Kidney (tissue), 13 donors: ENCODE measurements at regions not wholly inside any gene's neighbourhood (a gene's known extent, or its start where the extent isn't known, plus 50 kb on each side); places are given as distances from the start of the nearest gene placed in this dataset.

Experiments
- DNase-seq, 5 donors: peaks; one replicate each; pipeline ENCODE4 v3.0.0-alpha.2; 2013 to 2020
- FAIRE-seq: peaks from 2 replicates; lab custom pipeline; 2012; peaks lifted over from hg19 to GRCh38; lab: Jason Lieb, UNC
- H3K27ac ChIP-seq, 2 donors: one replicate each; pipeline ENCODE4 v1.7.0; 2013; ENCODE audit warnings: low read depth in 2 of 2, low read length in 2 of 2, inconsistent platforms in 1 of 2
- H3K27me3 ChIP-seq: one replicate; pipeline ENCODE4 v1.7.1; 2013; ENCODE audit warnings: low read length, inconsistent platforms; ENCODE audit not compliant: control insufficient read depth, insufficient read depth
- H3K36me3 ChIP-seq, 3 donors: one replicate each; pipeline versions ENCODE4 v1.7.0 to v1.7.1; 2013; ENCODE audit warnings: low read length in 3 of 3, control low read depth in 1 of 3, inconsistent platforms in 1 of 3; ENCODE audit not compliant: insufficient read depth in 3 of 3, control insufficient read depth in 2 of 3
- H3K4me1 ChIP-seq, 3 donors: one replicate each; pipeline versions ENCODE4 v1.7.0 to v1.7.1; 2013; ENCODE audit warnings: low read length in 3 of 3, inconsistent platforms in 1 of 3, low read depth in 1 of 3; ENCODE audit not compliant: control insufficient read depth in 2 of 3, insufficient read depth in 2 of 3
- H3K4me3 ChIP-seq, 3 donors: one replicate each; pipeline versions ENCODE4 v1.7.0 to v1.8.1; 2013; ENCODE audit warnings: low read length in 3 of 3, control low read depth in 1 of 3, inconsistent platforms in 1 of 3
- H3K9ac ChIP-seq, 3 donors: one replicate each; pipeline versions ENCODE4 v1.7.0 to v1.7.1; 2013; ENCODE audit warnings: low read length in 3 of 3, control low read depth in 1 of 3, inconsistent platforms in 1 of 3
- H3K9me3 ChIP-seq, 3 donors: one replicate each; pipeline versions ENCODE4 v1.7.0 to v1.7.1; 2013; ENCODE audit warnings: low read length in 3 of 3, control low read depth in 1 of 3, inconsistent platforms in 1 of 3; ENCODE audit not compliant: control insufficient read depth in 2 of 3, insufficient read depth in 1 of 3
- CTCF ChIP-seq: IDR thresholded peaks from 3 replicates; pipeline ENCODE4 v1.5.1; 2012; ENCODE audit warnings: mild to moderate bottlenecking, moderate library complexity, borderline replicate concordance; ENCODE audit not compliant: insufficient read depth; ENCODE audit errors: extremely low read depth
- intact Hi-C: fragments of 100-400 bp; cut with DNase I; formaldehyde crosslinking; loops from one replicate; pipeline ENCODE4 v1.11.1; 2022
- donor health status: control.
- donor health status: control.
- donor health status: control.
- donor health status: control.
- donor health status: control.
- donor health status: DM: yes; HTN: yes; CAD: no.
- donor health status: Normal renal cell carcinoma (clear cell type).

GRCh38 chr1:22330092-22330759, 121.4 kb upstream of the ZBTB40 start:
- DNase-seq, result peak in 2 of 5 donors; percentile 27 to 38
- intact Hi-C loops, result no loop called here
- no peak for TF ChIP-seq CTCF
- H3K4me1 ChIP-seq, result no peaks in the 10 kb centered on the region
- H3K9me3 ChIP-seq, result no peaks in the 10 kb centered on the region
- H3K27ac ChIP-seq, result no peak overlapping the region
- H3K36me3 ChIP-seq, result no peaks in the 10 kb centered on the region
- H3K4me3 ChIP-seq, result no peak overlapping the region
- no peaks in the 10 kb centered on the region for H3K27me3 ChIP-seq
- H3K9ac ChIP-seq, result no peak overlapping the region
- no peak for FAIRE-seq

DNA sequence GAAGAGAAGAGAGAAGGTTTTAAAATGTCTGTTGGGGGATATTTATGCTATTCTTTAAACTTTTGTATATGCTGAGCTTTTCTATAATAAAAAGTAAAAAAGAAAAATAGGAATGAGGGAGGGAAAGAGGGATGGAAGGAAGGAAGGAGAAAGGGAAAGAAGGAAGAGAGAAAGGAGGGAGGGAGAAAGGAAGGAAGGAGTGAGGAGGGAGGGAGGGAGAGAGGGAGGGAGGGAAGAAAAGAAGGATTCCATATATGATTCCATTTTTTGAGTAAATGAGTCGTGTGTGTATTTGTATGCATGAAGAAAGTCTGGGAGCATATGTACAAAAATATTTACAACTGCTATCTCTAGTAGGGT, 120.9 kb upstream of the ZBTB40 start:
- intact Hi-C loops, result no loop called here
- Histone ChIP-seq H3K36me3 (no peaks in the 10 kb centered on the region), H3K9me3 (no peaks in the 10 kb centered on the region), H3K4me1 (no peaks in the 10 kb centered on the region), H3K27me3 (no peaks in the 10 kb centered on the region), H3K9ac (no peak overlapping the region), H3K27ac (no peak overlapping the region), H3K4me3 (no peak overlapping the region)
- no peak for TF ChIP-seq CTCF
- no peak for DNase-seq
- no peak for FAIRE-seq

GRCh38 chr1:22331618-22332423, 119.8 kb upstream of the ZBTB40 start:
- TF ChIP-seq CTCF, result no peak
- peak in 3 of 5 donors; percentile 48 to 57 (median 53) for DNase-seq
- H3K4me1 ChIP-seq, result no peaks in the 10 kb centered on the region
- no peaks in the 10 kb centered on the region for H3K9me3 ChIP-seq
- intact Hi-C loops, result no loop called here
- no peaks in the 10 kb centered on the region for H3K36me3 ChIP-seq
- H3K9ac ChIP-seq, result no peak overlapping the region
- no peak for FAIRE-seq
- no peaks in the 10 kb centered on the region for H3K27me3 ChIP-seq
- H3K4me3 ChIP-seq, result no peak overlapping the region
- H3K27ac ChIP-seq, result no peak overlapping the region
